ENCODE measurements at regions not wholly inside any gene's neighbourhood (a gene's known extent, or its start where the extent isn't known, plus 50 kb on each side); places are given as distances from the start of the nearest gene placed in this dataset.
"Not testable (repeated sequence)": the region's sequence is repeated elsewhere in the genome, so short reads cannot be mapped to it uniquely, and the experiment has no call there.

- Histone ChIP-seq H3K9me3 (replicated peaks in 1 of 3) (no peaks in the 10 kb centered on the region), H3K4me3 (no peak overlapping the region), H3K27ac (no peak overlapping the region), H3K27me3 (no peaks in the 10 kb centered on the region), H3K36me3 (replicated peaks in 1 of 2) (no peaks in the 10 kb centered on the region), H3K4me1 (replicated peaks in 1 of 2) (no peaks in the 10 kb centered on the region)
- intact Hi-C loops (cut with DNase I), result no loop called here
- WGBS, 4 donors, result 74 to 83% (median 79%) methylated on average over 4 of the region's 4 CpGs
- TF ChIP-seq POLR2A (IDR thresholded peaks at IDR 0.05), result no peak
- TF ChIP-seq, protein P1, sequence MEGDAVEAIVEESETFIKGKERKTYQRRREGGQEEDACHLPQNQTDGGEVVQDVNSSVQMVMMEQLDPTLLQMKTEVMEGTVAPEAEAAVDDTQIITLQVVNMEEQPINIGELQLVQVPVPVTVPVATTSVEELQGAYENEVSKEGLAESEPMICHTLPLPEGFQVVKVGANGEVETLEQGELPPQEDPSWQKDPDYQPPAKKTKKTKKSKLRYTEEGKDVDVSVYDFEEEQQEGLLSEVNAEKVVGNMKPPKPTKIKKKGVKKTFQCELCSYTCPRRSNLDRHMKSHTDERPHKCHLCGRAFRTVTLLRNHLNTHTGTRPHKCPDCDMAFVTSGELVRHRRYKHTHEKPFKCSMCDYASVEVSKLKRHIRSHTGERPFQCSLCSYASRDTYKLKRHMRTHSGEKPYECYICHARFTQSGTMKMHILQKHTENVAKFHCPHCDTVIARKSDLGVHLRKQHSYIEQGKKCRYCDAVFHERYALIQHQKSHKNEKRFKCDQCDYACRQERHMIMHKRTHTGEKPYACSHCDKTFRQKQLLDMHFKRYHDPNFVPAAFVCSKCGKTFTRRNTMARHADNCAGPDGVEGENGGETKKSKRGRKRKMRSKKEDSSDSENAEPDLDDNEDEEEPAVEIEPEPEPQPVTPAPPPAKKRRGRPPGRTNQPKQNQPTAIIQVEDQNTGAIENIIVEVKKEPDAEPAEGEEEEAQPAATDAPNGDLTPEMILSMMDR (IDR thresholded peaks at IDR 0.05), result no peak
- DNase-seq, result no peak
Observed at GRCh38 chr9:71515107-71515506, 253.2 kb downstream of the CEMIP2 start.

- TF ChIP-seq POLR2A (IDR thresholded peaks at IDR 0.05), result no peak
- TF ChIP-seq, protein P1 (IDR thresholded peaks at IDR 0.05), result no peak
- no peaks in the 10 kb centered on the region for H3K27me3 ChIP-seq
- H3K4me3 ChIP-seq, result no peak overlapping the region
- 77 to 85% (median 84%) methylated on average over 2 of the region's 2 CpGs for WGBS, 4 donors
- no peaks in the 10 kb centered on the region for H3K4me1 ChIP-seq (replicated peaks in 1 of 2)
- no peak for DNase-seq
- intact Hi-C loops (cut with DNase I), result no loop called here
- H3K27ac ChIP-seq, result no peak overlapping the region
- no peaks in the 10 kb centered on the region for H3K36me3 ChIP-seq (replicated peaks in 1 of 2)
- H3K9me3 ChIP-seq (replicated peaks in 1 of 3), result no peaks in the 10 kb centered on the region
Observed at GRCh38 chr9:71514344-71514975, 253.9 kb downstream of the CEMIP2 start.

DNA sequence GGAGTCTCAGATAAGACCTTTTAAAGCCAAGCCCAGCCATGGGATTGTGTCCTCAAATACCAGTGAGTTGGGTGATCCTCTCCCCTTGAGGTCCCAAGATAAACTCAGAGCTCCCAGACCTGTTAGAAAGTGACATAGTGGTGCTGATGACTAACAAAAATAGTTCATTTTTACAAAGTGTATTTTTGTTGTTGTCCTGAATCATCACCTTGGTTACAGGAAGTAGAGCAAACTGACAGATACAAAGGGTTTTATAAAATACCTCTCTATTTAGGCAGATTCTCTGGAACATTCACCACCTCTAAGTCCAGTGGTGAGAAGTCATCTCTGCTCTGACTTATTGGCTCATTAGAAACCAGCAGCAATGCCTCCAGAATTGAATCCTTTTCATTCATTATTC lies 259.3 kb downstream of the CEMIP2 start:
- Histone ChIP-seq H3K4me3 (no peak overlapping the region), H3K9me3 (replicated peaks in 1 of 3) (no peaks in the 10 kb centered on the region), H3K4me1 (replicated peaks in 1 of 2) (no peaks in the 10 kb centered on the region), H3K27me3 (no peaks in the 10 kb centered on the region), H3K27ac (no peak overlapping the region), H3K36me3 (replicated peaks in 1 of 2) (no peaks in the 10 kb centered on the region)
- TF ChIP-seq, protein P1 (IDR thresholded peaks at IDR 0.05), result no peak
- TF ChIP-seq POLR2A (IDR thresholded peaks at IDR 0.05), result no peak
- intact Hi-C loops (cut with DNase I), result no loop called here
- DNase-seq, result no peak

- DNase-seq; H3K27me3 ChIP-seq; H3K9me3 ChIP-seq (replicated peaks in 1 of 3); intact Hi-C loops (cut with DNase I); H3K4me1 ChIP-seq (replicated peaks in 1 of 2); H3K36me3 ChIP-seq (replicated peaks in 1 of 2); H3K27ac ChIP-seq; H3K4me3 ChIP-seq: not testable (repeated sequence)
- WGBS, 4 donors, result 85 to 91% (median 86%) methylated on average over 2 of the region's 2 CpGs
Observed at GRCh38 chr9:71508141-71508540, 260.2 kb downstream of the CEMIP2 start.

GRCh38 chr9:71506821-71507220 lies 261.5 kb downstream of the CEMIP2 start:
- no peak overlapping the region for H3K4me3 ChIP-seq
- H3K27me3 ChIP-seq, result no peaks in the 10 kb centered on the region
- H3K9me3 ChIP-seq (replicated peaks in 1 of 3), result no peaks in the 10 kb centered on the region
- 72 to 85% (median 78%) methylated on average over 1 of the region's 1 CpG for WGBS, 4 donors
- no peak for DNase-seq
- TF ChIP-seq POLR2A (IDR thresholded peaks at IDR 0.05), result no peak
- TF ChIP-seq, protein P1 (IDR thresholded peaks at IDR 0.05), result no peak
- no peak overlapping the region for H3K27ac ChIP-seq
- H3K36me3 ChIP-seq (replicated peaks in 1 of 2), result no peaks in the 10 kb centered on the region
- intact Hi-C loops (cut with DNase I), result no loop called here
- H3K4me1 ChIP-seq (replicated peaks in 1 of 2), result no peaks in the 10 kb centered on the region
